Liver (tissue), 8 donors: ENCODE measurements at regions not wholly inside any gene's neighbourhood (a gene's known extent, or its start where the extent isn't known, plus 50 kb on each side); places are given as distances from the start of the nearest gene placed in this dataset.

Experiments used
- DNase-seq: peaks from one replicate; pipeline ENCODE4 v3.0.0-alpha.2; 2017; ENCODE audit warnings: low spot score
- H3K27ac ChIP-seq, 2 donors: one replicate each; pipeline ENCODE4 v1.7.0; 2013; ENCODE audit warnings: inconsistent platforms in 2 of 2, low read length in 2 of 2, control low read depth in 1 of 2, low read depth in 1 of 2, mild to moderate bottlenecking in 1 of 2
- H3K27me3 ChIP-seq, 4 donors: one replicate each; pipeline versions ENCODE4 v1.6.1 to v1.7.0; 2013; ENCODE audit warnings: low read length in 3 of 4, inconsistent platforms in 1 of 4, mild to moderate bottlenecking in 1 of 4, moderate library complexity in 1 of 4; ENCODE audit not compliant: control insufficient read depth in 4 of 4, insufficient read depth in 4 of 4
- H3K36me3 ChIP-seq, 4 donors: one replicate each; pipeline versions ENCODE4 v1.6.1 to v1.7.0; 2013; ENCODE audit warnings: low read length in 3 of 4, mild to moderate bottlenecking in 3 of 4, low read depth in 1 of 4, moderate library complexity in 1 of 4; ENCODE audit not compliant: control insufficient read depth in 4 of 4, insufficient read depth in 3 of 4
- H3K4me1 ChIP-seq, 4 donors: one replicate each; pipeline versions ENCODE4 v1.6.1 to v1.7.0; 2013; ENCODE audit warnings: low read length in 3 of 4, mild to moderate bottlenecking in 3 of 4, moderate library complexity in 1 of 4; ENCODE audit not compliant: control insufficient read depth in 4 of 4, insufficient read depth in 4 of 4
- H3K4me3 ChIP-seq, 3 donors: one replicate each; pipeline versions ENCODE4 v1.6.1 to v1.7.0; 2013; ENCODE audit warnings: low read length in 3 of 3, control low read depth in 1 of 3, low read depth in 1 of 3, mild to moderate bottlenecking in 1 of 3
- H3K9ac ChIP-seq, 2 donors: one replicate each; pipeline ENCODE4 v1.7.0; 2013; ENCODE audit warnings: low read length in 2 of 2, mild to moderate bottlenecking in 2 of 2, moderate library complexity in 2 of 2, control low read depth in 1 of 2, low read depth in 1 of 2
- H3K9me3 ChIP-seq, 4 donors: one replicate each; pipeline versions ENCODE4 v1.6.1 to v1.7.0; 2013; ENCODE audit warnings: low read length in 3 of 4; ENCODE audit not compliant: control insufficient read depth in 4 of 4
- CTCF ChIP-seq: fragments of 150-350 bp; IDR thresholded peaks from 2 replicates; pipeline ENCODE4 v1.5.1; 2017; ENCODE audit warnings: improper control_type of control experiment, low read depth, low read length; ENCODE audit not compliant: missing input control
- EGR1 ChIP-seq, 2 donors: IDR thresholded peaks; 2 replicates each; pipeline ENCODE4 v1.6.1; 2016 to 2018; ENCODE audit warnings: antibody characterized with exemption in 2 of 2, low read depth in 2 of 2
- FOXA1 ChIP-seq: IDR thresholded peaks from 2 replicates; pipeline ENCODE4 v1.6.1; 2016; ENCODE audit warnings: antibody characterized with exemption
- FOXA2 ChIP-seq: IDR thresholded peaks from 2 replicates; pipeline ENCODE4 v1.6.1; 2016; ENCODE audit warnings: antibody characterized with exemption
- GABPA ChIP-seq, 2 donors: IDR thresholded peaks in 1 of 2; conservative IDR thresholded peaks in 1 of 2; 2 replicates each; pipeline ENCODE4 v1.6.1; 2016; ENCODE audit warnings: antibody characterized with exemption in 2 of 2, mild to moderate bottlenecking in 1 of 2, moderate library complexity in 1 of 2
- HNF4A ChIP-seq, 2 donors: conservative IDR thresholded peaks; 2 replicates each; pipeline ENCODE4 v1.6.1; 2016; ENCODE audit warnings: antibody characterized with exemption in 2 of 2, mild to moderate bottlenecking in 2 of 2
- HNF4G ChIP-seq: IDR thresholded peaks from 2 replicates; pipeline ENCODE4 v1.6.1; 2016; ENCODE audit warnings: antibody characterized with exemption
- JUND ChIP-seq, 2 donors: IDR thresholded peaks; 2 replicates each; pipeline ENCODE4 v1.6.1; 2016; ENCODE audit warnings: antibody characterized with exemption in 2 of 2
- NR2F2 ChIP-seq: IDR thresholded peaks from 2 replicates; pipeline ENCODE4 v1.6.1; 2016; ENCODE audit warnings: antibody characterized with exemption
- RAD21 ChIP-seq, 2 donors: IDR thresholded peaks; 2 replicates each; pipeline ENCODE4 v1.6.1; 2016; ENCODE audit warnings: antibody characterized with exemption in 2 of 2, mild to moderate bottlenecking in 2 of 2
- REST ChIP-seq: IDR thresholded peaks from 2 replicates; pipeline ENCODE4 v1.6.1; 2016; ENCODE audit warnings: antibody characterized with exemption, mild to moderate bottlenecking
- RXRA ChIP-seq, 2 donors: IDR thresholded peaks; 2 replicates each; pipeline ENCODE4 v1.6.1; 2017 to 2018; ENCODE audit warnings: antibody characterized with exemption in 2 of 2, mild to moderate bottlenecking in 1 of 2
- SP1 ChIP-seq: IDR thresholded peaks from 2 replicates; pipeline ENCODE4 v1.6.1; 2018; ENCODE audit warnings: antibody characterized with exemption, mild to moderate bottlenecking
- TAF1 ChIP-seq: conservative IDR thresholded peaks from 2 replicates; pipeline ENCODE4 v1.6.1; 2016; ENCODE audit warnings: antibody characterized with exemption, mild to moderate bottlenecking
- YY1 ChIP-seq: IDR thresholded peaks from 2 replicates; pipeline ENCODE4 v1.6.1; 2016; ENCODE audit warnings: antibody characterized with exemption, mild to moderate bottlenecking
- WGBS: extraction: QIAGEN DNeasy Blood & Tissue Kit; methylation state at CpG from one replicate; pipeline ENCODE4 v1.1.7; 2013; 5-methylcytosine and 5-hydroxymethylcytosine counted together
- TF ChIP-seq, protein P1 (sequence below): IDR thresholded peaks from 2 replicates; pipeline ENCODE4 v1.6.1; 2016; ENCODE audit warnings: antibody characterized with exemption
- TF ChIP-seq, protein P2 (sequence below): IDR thresholded peaks from 2 replicates; pipeline ENCODE4 v1.6.1; 2016; ENCODE audit warnings: antibody characterized with exemption
- donor health status: healthy.
- donor health status: healthy.
- donor health status: healthy.
- donor health status: healthy.
- donor health status: healthy.

DNA sequence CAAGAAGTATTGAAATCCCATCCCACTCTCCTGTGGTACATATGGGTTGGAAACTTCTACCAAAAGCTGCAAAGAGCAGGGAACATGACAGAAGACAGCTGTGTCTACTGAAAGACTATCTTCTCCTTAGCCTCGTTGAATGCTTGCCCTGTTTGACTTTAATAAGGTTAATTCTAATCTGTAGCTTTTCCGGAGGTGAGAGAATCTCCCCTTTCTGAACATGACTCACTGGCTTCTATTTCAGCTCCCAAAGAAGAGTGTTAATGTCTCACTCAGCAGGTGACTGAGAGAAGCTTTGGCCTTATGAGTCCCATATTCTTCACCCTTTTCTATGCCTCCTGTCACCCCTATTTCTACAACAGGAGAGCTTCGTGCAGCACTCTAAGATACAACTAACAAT is 88.3 kb downstream of the HHIPL2 start (continued):
- TF ChIP-seq CTCF (no peak), FOXA1 (no peak), TAF1 (no peak), NR2F2 (no peak), HNF4G (no peak), JUND (IDR thresholded peaks at IDR 0.05) (no peak), RAD21 (IDR thresholded peaks at IDR 0.05) (no peak), EGR1 (IDR thresholded peaks at IDR 0.05; ENCODE audit: low read depth in 2 of 2) (no peak), HNF4A (conservative IDR thresholded peaks at IDR 0.05) (no peak)
- TF ChIP-seq, protein P1, sequence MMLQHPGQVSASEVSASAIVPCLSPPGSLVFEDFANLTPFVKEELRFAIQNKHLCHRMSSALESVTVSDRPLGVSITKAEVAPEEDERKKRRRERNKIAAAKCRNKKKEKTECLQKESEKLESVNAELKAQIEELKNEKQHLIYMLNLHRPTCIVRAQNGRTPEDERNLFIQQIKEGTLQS, result no peak

DNA sequence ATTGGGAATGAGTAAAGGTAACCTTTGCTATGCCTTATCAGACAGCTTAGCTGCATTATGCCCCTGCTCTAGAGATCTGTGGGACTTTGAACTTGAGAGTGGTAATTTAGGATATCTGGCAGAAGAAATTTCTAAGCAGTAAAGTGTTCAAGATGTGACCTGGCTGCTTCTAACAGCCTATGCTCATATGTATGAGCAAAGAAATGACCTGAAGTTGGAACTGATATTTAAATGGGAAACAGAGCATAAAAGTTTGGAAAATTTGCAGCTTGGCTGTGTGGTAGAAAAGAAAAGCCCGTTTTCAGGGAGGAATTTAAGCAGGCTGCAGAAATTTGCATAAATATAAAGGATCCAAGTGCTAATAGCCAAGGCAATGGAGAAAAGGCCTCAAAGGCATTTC is 90.4 kb downstream of the HHIPL2 start:
- no peak overlapping the region for H3K27ac ChIP-seq
- H3K4me3 ChIP-seq, result no peak overlapping the region
- H3K36me3 ChIP-seq, result no peaks in the 10 kb centered on the region
- TF ChIP-seq NR2F2 (no peak), EGR1 (IDR thresholded peaks at IDR 0.05; ENCODE audit: low read depth in 2 of 2) (no peak), SP1 (no peak), HNF4G (no peak), REST (no peak), TAF1 (no peak), FOXA1 (no peak), HNF4A (conservative IDR thresholded peaks at IDR 0.05) (no peak), RXRA (IDR thresholded peaks at IDR 0.05) (no peak), FOXA2 (no peak), CTCF (no peak), JUND (IDR thresholded peaks at IDR 0.05) (no peak), GABPA (IDR thresholded peaks at IDR 0.05 in 1 of 2, conservative IDR thresholded peaks at IDR 0.05 in 1 of 2) (no peak), YY1 (no peak)
- TF ChIP-seq, protein P1, result no peak
- TF ChIP-seq, protein P2, sequence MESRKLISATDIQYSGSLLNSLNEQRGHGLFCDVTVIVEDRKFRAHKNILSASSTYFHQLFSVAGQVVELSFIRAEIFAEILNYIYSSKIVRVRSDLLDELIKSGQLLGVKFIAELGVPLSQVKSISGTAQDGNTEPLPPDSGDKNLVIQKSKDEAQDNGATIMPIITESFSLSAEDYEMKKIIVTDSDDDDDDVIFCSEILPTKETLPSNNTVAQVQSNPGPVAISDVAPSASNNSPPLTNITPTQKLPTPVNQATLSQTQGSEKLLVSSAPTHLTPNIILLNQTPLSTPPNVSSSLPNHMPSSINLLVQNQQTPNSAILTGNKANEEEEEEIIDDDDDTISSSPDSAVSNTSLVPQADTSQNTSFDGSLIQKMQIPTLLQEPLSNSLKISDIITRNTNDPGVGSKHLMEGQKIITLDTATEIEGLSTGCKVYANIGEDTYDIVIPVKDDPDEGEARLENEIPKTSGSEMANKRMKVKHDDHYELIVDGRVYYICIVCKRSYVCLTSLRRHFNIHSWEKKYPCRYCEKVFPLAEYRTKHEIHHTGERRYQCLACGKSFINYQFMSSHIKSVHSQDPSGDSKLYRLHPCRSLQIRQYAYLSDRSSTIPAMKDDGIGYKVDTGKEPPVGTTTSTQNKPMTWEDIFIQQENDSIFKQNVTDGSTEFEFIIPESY, result no peak
- no peaks in the 10 kb centered on the region for H3K4me1 ChIP-seq
- WGBS, result 90% methylated on average over 1 of the region's 1 CpG
- H3K27me3 ChIP-seq, result no peaks in the 10 kb centered on the region
- H3K9me3 ChIP-seq, result peaks cover 2 to 9% (median 4%) of the 10 kb centered on the region in 4 donors
- DNase-seq, result no peak
- H3K9ac ChIP-seq, result no peak overlapping the region
